ENCODE measurements at regions not wholly inside any gene's neighbourhood (a gene's known extent, or its start where the extent isn't known, plus 50 kb on each side); places are given as distances from the start of the nearest gene placed in this dataset.
A peak's percentile ranks its signal among the peaks of the same experiment; 100 is the strongest.
"Not testable (repeated sequence)": the region's sequence is repeated elsewhere in the genome, so short reads cannot be mapped to it uniquely, and the experiment has no call there.

GRCh38 chr2:146697307-146697706, 1147.5 kb upstream of the ACVR2A start:
- DNase-seq (ENCODE audit: low spot score): no peak

GRCh38 chr2:146696787-146697186, 1148.0 kb upstream of the ACVR2A start:
- not testable (repeated sequence) for DNase-seq (ENCODE audit: low spot score)

DNA sequence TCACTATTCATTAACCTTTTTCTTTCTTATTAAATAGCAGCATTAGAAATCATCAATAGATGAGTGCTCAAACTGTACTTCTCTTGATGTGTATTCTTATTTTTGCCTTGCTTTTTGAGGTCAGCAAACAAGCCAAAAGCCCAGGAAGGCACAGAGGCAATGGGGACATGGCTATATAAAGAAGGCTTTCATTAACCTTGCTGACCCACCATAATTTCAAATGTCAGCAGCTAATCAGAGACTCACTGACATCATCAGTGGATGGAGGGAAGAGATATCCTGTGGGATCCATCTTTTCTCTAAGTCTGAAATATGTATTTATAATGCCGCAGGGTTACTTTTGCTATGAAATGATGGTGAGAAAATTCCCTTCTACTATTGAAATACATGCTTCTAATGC, 1162.8 kb upstream of the ACVR2A start:
- no peak for DNase-seq (ENCODE audit: low spot score)

DNA sequence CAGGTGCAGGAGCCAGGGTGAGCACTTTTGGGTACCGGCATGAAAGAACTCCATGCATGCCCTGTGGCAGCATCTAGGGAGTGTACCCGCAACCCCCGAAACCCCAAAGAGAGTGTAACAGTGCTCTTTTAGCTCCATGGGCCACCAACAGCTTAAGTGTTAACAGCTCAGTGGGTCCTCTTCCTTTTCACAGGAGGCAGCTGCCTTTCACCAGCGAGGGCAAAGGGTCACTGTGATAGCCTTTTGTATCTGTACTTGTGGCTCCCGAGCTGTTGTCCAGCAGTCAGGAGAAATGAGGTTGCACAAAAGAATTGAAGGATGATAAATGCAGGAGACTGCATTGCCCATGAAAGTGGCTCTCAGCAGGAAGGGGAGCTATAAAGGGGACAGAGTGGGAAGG, 1166.3 kb upstream of the ACVR2A start:
- no peak for DNase-seq (ENCODE audit: low spot score)

DNA sequence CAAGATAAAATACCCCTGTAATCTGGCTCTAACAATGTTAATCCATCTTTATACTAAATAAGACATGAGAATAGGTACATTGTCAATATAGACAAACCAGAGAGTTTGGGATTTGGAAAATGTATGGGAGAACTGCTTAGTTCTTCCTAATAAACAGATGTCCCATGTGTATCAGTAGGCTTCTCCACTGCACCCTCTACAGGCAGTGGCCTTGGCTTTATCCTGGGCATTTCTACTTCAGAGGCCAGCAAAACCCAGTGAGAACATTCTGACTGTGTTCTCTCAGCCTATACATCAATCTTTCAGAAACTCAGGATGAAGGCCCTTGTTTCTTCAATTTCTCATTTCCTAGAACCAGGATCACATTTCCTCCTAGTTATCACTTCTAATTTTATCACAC, 1167.5 kb upstream of the ACVR2A start:
- peak; percentile 8 for DNase-seq (ENCODE audit: low spot score)

GRCh38 chr2:146669735-146670134, 1175.1 kb upstream of the ACVR2A start:
- DNase-seq (ENCODE audit: low spot score): no peak

GRCh38 chr2:146666340-146666739, 1178.5 kb upstream of the ACVR2A start:
- no peak for DNase-seq (ENCODE audit: low spot score)

DNA sequence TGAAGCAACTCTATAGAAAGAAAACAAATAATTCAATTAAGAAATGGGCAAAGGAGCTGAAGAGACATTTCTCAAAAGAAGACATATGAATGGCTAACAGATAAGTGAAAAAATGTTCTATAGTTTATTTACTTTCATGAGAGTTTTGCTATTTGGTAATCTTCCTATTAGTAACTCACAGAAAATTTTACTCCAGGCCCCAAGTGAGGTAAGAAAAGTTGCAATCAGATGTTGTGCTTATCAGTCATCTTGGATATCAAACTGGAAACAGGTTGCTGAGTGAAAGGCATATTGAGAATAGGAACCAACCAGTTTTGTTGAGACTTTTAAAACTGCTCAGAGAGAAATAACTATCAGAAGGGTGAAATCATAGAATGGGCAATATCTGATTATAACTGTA, 1179.0 kb upstream of the ACVR2A start:
- DNase-seq (ENCODE audit: low spot score): no peak

GRCh38 chr2:146661473-146662096, 1183.2 kb upstream of the ACVR2A start:
- peak; percentile 17 for DNase-seq (ENCODE audit: low spot score)

- DNase-seq (ENCODE audit: low spot score): no peak
Measured at GRCh38 chr2:146659976-146660375, 1184.9 kb upstream of the ACVR2A start.

DNA sequence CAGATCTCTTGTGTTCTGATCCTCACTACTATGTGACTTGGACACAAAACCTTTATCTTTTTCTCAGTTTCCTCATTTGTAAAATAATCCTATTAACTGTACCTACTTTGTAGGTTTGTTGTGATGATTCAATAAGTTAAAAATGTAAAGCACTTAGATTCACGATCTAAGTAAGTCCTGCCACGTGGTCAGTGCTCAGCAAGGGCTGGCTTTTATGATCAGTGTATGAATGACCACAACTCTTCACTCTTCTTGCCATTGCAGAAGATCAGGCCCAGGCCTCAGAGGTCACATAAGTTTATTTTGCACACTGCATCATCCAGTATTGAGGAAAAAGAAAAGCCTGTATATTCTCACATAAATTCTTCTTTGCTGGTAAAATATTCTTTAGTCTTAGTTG, 1192.5 kb upstream of the ACVR2A start:
- no peak for DNase-seq (ENCODE audit: low spot score)

DNA sequence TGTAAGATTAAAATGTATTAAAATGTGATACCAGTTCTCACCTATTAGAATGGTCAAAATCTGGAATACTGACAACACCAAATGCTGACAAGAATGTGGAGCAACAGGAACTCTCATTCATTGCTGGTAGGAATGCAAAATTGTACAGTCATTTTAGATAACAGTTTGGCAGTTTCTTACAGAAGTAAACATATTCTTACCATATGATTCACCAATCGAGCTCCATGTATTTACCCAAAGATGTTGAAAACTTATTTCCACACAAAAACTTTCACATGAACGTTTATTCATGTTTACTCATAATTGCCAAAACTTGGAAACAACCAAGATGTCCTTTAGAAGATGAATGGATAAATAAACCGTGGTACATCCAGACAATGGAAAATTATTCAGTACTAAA, 1193.5 kb upstream of the ACVR2A start:
- no peak for DNase-seq (ENCODE audit: low spot score)

DNA sequence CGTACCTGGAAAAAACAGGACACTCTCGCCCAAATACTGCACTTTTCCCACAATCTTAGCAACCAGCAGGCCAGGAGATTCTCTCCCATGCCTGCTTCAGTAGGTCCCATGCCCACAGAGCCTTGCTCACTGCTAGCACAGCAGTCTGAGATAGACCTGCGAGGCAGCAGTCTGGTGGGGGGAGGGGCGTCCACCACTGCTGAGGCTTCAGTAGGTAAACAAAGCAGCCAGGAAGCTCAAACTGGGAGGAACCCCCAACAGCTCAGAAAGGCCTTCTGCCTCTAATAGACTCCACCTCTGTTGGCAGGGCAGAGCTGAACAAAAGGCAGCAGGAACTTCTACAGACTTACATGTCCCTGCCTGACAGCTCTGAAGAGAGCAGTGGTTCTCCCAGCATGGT, 1202.8 kb upstream of the ACVR2A start:
- no peak for DNase-seq (ENCODE audit: low spot score)

DNA sequence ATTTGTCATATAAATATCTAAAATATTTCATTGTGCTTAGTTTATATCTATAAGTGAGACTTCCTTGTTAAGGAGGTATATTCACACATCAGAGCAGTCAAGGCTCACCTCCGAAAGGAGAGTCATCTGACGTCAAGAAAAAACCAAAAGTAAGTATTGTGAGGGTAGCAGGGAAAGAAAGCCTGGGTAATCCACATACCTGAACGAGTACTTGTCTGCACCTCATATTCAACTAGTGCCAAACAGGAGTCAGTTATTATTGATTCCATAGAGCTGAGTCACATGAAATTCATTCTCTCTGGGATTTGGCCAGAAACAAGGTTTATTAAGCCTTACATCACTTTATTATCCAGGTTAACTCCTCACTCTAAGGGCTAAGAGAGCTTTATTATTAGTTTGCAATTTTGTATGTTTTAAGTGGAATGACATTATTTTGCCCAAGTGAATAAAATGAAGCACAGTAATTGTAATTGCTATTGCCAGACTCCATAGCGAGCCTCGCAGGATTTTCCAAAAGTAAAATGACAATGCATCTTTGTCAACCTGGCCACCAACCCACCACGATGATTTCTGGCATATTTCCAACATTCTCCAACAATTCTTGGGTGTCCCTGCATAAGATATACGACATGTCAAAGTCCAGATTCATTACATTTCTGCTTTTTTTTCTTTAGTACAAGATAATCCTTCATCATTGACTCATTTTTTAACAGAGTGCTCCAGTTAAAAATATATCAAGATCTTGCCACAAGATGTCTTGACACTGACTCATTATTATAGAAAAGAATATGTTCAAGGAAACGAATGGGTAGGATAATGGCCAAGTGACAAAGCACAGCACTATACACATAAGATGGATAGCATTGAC, 1210.4 kb upstream of the ACVR2A start:
- peak; percentile 19 for DNase-seq (ENCODE audit: low spot score)

DNA sequence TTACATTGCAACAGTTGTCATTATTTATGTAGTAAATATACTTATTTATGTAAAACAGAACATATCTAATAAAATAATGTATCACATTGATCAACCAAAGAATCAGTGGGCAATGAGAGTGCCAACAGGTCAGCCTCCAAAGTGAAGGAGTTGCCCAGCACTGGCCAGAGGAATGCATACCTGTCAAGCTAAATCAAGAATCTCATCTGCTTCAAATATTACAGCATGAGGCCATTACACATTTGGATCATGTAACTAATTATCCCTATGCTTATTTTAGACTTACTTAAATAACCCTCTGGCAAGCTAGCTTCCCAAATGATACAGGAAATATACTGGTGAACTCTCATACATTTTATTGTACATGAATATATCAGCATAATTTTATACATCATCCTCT, 1211.7 kb upstream of the ACVR2A start:
- no peak for DNase-seq (ENCODE audit: low spot score)

DNA sequence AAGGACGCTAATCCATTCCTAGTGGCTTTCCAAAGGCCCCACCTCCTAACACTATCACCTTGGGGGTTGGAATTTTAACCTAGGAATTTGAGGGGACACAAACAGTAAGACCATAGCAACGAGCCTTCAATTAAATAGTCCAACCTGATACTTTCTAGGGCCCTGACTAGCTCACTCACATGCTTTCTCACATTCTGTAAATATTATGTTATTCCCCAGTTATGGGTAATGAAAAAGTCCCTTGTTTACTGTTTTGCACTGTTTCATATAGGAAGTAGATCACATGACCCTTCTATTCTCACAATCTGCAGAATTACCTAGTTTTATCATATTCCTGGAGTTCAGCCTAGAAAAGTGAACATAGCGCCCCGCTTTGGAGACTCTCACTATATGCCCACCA, 1212.1 kb upstream of the ACVR2A start:
- DNase-seq (ENCODE audit: low spot score): no peak

- no peak for DNase-seq (ENCODE audit: low spot score)
Measured at GRCh38 chr2:146624430-146625160, 1220.2 kb upstream of the ACVR2A start.

- DNase-seq (ENCODE audit: low spot score): no peak
Measured at GRCh38 chr2:146623771-146624170, 1221.1 kb upstream of the ACVR2A start.

- DNase-seq (ENCODE audit: low spot score): no peak
Measured at GRCh38 chr2:146621656-146622055, 1223.2 kb upstream of the ACVR2A start.

DNA sequence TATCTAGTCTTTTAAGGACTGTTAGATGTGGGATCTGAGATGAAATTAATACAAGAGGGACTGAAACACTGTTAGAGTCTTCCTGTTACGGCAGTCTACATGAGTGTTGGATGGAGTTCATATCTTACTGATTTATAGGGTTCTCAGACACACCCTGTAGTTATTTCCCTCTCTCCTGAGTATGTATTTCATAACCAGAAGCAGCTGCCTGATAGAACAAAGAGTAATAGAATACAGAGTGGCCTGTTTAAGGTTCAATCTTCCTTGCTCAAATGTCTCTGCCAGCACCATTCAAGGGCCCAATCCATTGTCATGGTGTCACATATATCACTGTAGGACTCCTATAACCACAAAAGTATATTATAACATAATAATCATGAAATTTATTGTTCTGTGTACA, 1229.1 kb upstream of the ACVR2A start:
- no peak for DNase-seq (ENCODE audit: low spot score)

DNA sequence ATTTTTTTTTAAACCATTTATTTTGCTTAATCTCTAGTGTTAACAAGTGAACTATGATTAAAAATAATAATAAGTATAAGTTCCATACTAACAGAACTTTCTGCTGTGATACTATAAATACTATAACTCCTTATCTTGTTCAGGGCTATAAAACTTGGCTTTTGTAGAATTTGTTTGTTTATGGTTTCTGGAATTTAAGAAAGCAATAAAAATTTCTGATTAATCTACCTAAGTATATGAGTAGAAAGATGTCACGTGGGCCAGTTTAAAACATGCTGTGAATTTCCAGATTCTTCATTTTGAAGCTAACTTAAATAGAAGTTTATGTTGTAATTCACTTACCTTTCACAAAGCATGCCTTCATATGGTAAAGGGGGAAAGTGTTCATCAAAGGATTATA, 1236.3 kb upstream of the ACVR2A start:
- no peak for DNase-seq (ENCODE audit: low spot score)

DNA sequence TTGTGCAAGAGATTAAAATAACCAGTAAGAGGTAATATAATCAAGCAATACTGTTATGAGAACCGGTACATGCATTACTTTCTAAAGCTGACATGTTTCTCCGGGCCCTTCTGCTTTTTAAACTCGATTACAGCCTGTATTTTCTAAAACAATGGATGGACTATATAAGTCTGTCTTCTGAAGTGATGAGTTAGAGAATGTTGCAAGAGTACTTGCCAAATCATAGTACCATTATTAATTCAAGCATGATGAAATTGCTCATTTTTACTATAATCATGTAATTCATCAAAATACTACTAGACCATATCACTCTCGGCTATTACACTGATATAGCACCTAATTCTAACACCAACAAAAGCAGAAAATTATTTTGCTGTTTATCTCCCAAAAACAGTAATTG, 1240.3 kb upstream of the ACVR2A start:
- no peak for DNase-seq (ENCODE audit: low spot score)

DNA sequence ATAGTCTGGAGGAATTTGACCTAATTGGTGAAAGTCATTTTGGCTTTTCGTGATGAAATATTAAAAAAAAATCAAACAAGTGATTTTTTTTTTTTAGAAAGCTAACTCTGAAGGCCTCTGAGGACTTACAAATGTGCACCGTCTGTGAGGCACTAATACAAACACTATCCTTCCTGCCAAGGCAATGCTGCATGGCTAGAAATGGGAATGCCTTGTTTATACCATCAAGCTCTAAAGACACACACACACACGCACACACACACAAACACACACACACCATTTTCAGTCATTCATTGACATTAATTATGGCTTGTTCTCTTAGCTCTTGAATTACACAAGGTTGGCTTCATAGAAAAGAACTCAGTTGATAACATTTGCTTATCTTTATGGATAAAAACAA, 1242.0 kb upstream of the ACVR2A start:
- DNase-seq (ENCODE audit: low spot score): no peak
